A172 (cell line): ENCODE measurements at regions not wholly inside any gene's neighbourhood (a gene's known extent, or its start where the extent isn't known, plus 50 kb on each side); places are given as distances from the start of the nearest gene placed in this dataset.
A peak's percentile ranks its signal among the peaks of the same experiment; 100 is the strongest.

Source experiments
- DNase-seq: peaks from one replicate; pipeline ENCODE4 v3.0.0-alpha.2; 2015; ENCODE audit warnings: low spot score

GRCh38 chr5:97842687-97843086, 659.6 kb upstream of the RIOK2 start:
- DNase-seq = no peak

GRCh38 chr5:97844797-97845196, 661.8 kb upstream of the RIOK2 start:
- DNase-seq = no peak

- DNase-seq = no peak
These were observed 663.6 kb upstream of the RIOK2 start for GRCh38 chr5:97846643-97847042.

- DNase-seq = no peak
These were observed 665.0 kb upstream of the RIOK2 start for GRCh38 chr5:97847920-97848631.

- no peak for DNase-seq
These were observed 668.0 kb upstream of the RIOK2 start for GRCh38 chr5:97851036-97851435.

GRCh38 chr5:97854871-97855762, 672.1 kb upstream of the RIOK2 start:
- peak; percentile 17 for DNase-seq

- DNase-seq = no peak
These were observed 691.4 kb upstream of the RIOK2 start for GRCh38 chr5:97874491-97874890.

- no peak for DNase-seq
These were observed 693.2 kb upstream of the RIOK2 start for GRCh38 chr5:97876272-97876671.

GRCh38 chr5:97877588-97877987, 694.5 kb upstream of the RIOK2 start:
- DNase-seq = no peak

- DNase-seq = no peak
These were observed 705.4 kb upstream of the RIOK2 start for GRCh38 chr5:97888439-97888838.

- no peak for DNase-seq
These were observed 708.9 kb upstream of the RIOK2 start for GRCh38 chr5:97891971-97892370.

GRCh38 chr5:97903742-97904141, 720.7 kb upstream of the RIOK2 start:
- DNase-seq = no peak

- DNase-seq = no peak
These were observed 723.1 kb upstream of the RIOK2 start for GRCh38 chr5:97906135-97906534.

GRCh38 chr5:97907646-97908400, 724.8 kb upstream of the RIOK2 start:
- DNase-seq = no peak

- DNase-seq = no peak
These were observed 726.5 kb upstream of the RIOK2 start for GRCh38 chr5:97909541-97909940.

GRCh38 chr5:97914483-97914882, 731.4 kb upstream of the RIOK2 start:
- no peak for DNase-seq

- no peak for DNase-seq
These were observed 732.1 kb upstream of the RIOK2 start for GRCh38 chr5:97915106-97915505.

GRCh38 chr5:97918057-97918456, 735.0 kb upstream of the RIOK2 start:
- DNase-seq = no peak

- DNase-seq = no peak
These were observed 735.6 kb upstream of the RIOK2 start for GRCh38 chr5:97918620-97919019.

GRCh38 chr5:97919719-97920118, 736.7 kb upstream of the RIOK2 start:
- DNase-seq = no peak

- no peak for DNase-seq
These were observed 739.7 kb upstream of the RIOK2 start for GRCh38 chr5:97922776-97923175.

GRCh38 chr5:97923496-97923895, 740.4 kb upstream of the RIOK2 start:
- no peak for DNase-seq
